ENCODE measurements at regions not wholly inside any gene's neighbourhood (a gene's known extent, or its start where the extent isn't known, plus 50 kb on each side); places are given as distances from the start of the nearest gene placed in this dataset.

GRCh38 chr12:115870510-115870909, 407.0 kb downstream of the MED13L start:
- TF ChIP-seq CTCF (IDR thresholded peaks at IDR 0.05; ENCODE audit: low read depth, low read length, missing input control), result no peak
- TF ChIP-seq RAD21 (IDR thresholded peaks at IDR 0.05), result no peak
- TF ChIP-seq ATF3 (IDR thresholded peaks at IDR 0.05), result no peak
- TF ChIP-seq, protein P1, sequence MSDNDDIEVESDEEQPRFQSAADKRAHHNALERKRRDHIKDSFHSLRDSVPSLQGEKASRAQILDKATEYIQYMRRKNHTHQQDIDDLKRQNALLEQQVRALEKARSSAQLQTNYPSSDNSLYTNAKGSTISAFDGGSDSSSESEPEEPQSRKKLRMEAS (IDR thresholded peaks at IDR 0.05), result no peak
- no peak for TF ChIP-seq FOXA1 (IDR thresholded peaks at IDR 0.05)
- TF ChIP-seq REST (IDR thresholded peaks at IDR 0.05), result no peak
- no peak for TF ChIP-seq HNF4A (conservative IDR thresholded peaks at IDR 0.05)
- TF ChIP-seq YY1 (IDR thresholded peaks at IDR 0.05), result no peak
- TF ChIP-seq EGR1 (IDR thresholded peaks at IDR 0.05; ENCODE audit: low read depth in 2 of 2), result no peak
- TF ChIP-seq NR2F2 (IDR thresholded peaks at IDR 0.05), result no peak

Measured in liver (tissue), 3 donors.